ENCODE measurements at regions not wholly inside any gene's neighbourhood (a gene's known extent, or its start where the extent isn't known, plus 50 kb on each side); places are given as distances from the start of the nearest gene placed in this dataset.

DNA sequence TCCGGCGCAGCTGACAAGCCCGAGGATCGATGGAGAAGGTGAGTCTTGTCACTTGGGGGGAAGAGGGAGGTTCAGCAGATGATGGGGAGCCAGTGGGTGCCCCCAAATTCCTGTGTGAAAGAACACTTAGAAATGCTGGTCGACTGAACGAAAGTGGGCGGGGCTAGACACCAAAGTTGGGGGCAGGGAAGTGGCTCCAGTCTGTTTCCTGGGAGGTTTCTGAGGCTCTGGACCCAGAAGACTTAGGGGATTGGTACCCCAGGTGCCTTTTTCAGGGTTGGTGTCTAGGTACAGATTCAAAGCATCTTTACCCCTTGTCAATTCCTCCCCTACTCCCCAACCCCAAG lies 278.6 kb downstream of the ZSWIM6 start:
- WGBS, 2 experiments (ENCODE audit: insufficient coverage in 1 of 2, insufficient read length in 1 of 2): 85 to 100% methylated on average over 1 to 7 of the region's 7 CpGs
- no peak overlapping the region for H3K27ac Mint-ChIP-seq

DNA sequence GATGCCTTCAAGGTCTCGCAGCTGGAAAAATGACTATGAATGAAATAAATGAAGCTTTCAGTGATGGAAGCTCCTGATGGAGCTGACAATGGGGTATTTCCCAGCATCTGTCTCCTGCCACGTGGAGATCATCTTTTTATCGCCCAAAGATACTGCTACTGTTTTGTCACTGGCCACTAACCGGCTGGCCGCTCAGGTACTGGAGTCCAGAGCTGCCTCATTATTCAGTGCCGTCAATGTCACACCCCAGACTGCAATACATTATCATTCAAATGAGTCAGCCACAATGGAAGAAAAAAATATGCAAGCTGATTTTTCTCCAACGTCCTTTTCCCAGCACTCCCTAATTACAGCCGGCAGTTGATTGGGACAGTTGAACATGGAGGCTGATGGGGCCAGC lies 280.4 kb downstream of the ZSWIM6 start:
- no peak overlapping the region for H3K4me3 ChIP-seq (ENCODE audit: low read length)
- H3K27me3 ChIP-seq (ENCODE audit: control insufficient read depth, insufficient read depth, low read length, poor library complexity, severe bottlenecking): no peaks in the 10 kb centered on the region
- Mint-ChIP-seq H3K4me3 (no peak overlapping the region), H3K9me3 (no peaks in the 10 kb centered on the region), H3K27me3 (ENCODE audit: insufficient read depth) (no peaks in the 10 kb centered on the region), H3K4me1 (peaks cover 4% of the 10 kb centered on the region), H3K36me3 (ENCODE audit: low read depth) (no peaks in the 10 kb centered on the region), H3K27ac (no peak overlapping the region)
- H3K27ac ChIP-seq (ENCODE audit: low read depth, low read length): no peak overlapping the region
- TF ChIP-seq, protein P1, sequence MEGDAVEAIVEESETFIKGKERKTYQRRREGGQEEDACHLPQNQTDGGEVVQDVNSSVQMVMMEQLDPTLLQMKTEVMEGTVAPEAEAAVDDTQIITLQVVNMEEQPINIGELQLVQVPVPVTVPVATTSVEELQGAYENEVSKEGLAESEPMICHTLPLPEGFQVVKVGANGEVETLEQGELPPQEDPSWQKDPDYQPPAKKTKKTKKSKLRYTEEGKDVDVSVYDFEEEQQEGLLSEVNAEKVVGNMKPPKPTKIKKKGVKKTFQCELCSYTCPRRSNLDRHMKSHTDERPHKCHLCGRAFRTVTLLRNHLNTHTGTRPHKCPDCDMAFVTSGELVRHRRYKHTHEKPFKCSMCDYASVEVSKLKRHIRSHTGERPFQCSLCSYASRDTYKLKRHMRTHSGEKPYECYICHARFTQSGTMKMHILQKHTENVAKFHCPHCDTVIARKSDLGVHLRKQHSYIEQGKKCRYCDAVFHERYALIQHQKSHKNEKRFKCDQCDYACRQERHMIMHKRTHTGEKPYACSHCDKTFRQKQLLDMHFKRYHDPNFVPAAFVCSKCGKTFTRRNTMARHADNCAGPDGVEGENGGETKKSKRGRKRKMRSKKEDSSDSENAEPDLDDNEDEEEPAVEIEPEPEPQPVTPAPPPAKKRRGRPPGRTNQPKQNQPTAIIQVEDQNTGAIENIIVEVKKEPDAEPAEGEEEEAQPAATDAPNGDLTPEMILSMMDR (conservative IDR thresholded peaks at IDR 0.05): no peak
- H3K36me3 ChIP-seq (ENCODE audit: control insufficient read depth, insufficient read depth, low read length): no peaks in the 10 kb centered on the region
- H3K9ac ChIP-seq (ENCODE audit: extremely low read depth, low read length, poor library complexity, severe bottlenecking): no peak overlapping the region
- 67 to 76% methylated on average over 3 to 8 of the region's 8 CpGs for WGBS, 2 experiments (ENCODE audit: insufficient coverage in 1 of 2, insufficient read length in 1 of 2)
- DNase-seq: no peak
- H3K4me1 ChIP-seq (ENCODE audit: control insufficient read depth, insufficient read depth, low read length): no peaks in the 10 kb centered on the region
- no peaks in the 10 kb centered on the region for H3K9me3 ChIP-seq (ENCODE audit: control insufficient read depth, low read length)

More for the DNA sequence above, 278.6 kb downstream of the ZSWIM6 start:
- Histone ChIP-seq H3K9ac (ENCODE audit: extremely low read depth, low read length, poor library complexity, severe bottlenecking) (no peak overlapping the region), H3K4me3 (ENCODE audit: low read length) (no peak overlapping the region), H3K4me1 (ENCODE audit: control insufficient read depth, insufficient read depth, low read length) (no peaks in the 10 kb centered on the region), H3K27ac (ENCODE audit: low read depth, low read length) (no peak overlapping the region), H3K36me3 (ENCODE audit: control insufficient read depth, insufficient read depth, low read length) (no peaks in the 10 kb centered on the region), H3K27me3 (ENCODE audit: control insufficient read depth, insufficient read depth, low read length, poor library complexity, severe bottlenecking) (no peaks in the 10 kb centered on the region), H3K9me3 (ENCODE audit: control insufficient read depth, low read length) (no peaks in the 10 kb centered on the region)
- no peaks in the 10 kb centered on the region for H3K9me3 Mint-ChIP-seq
- DNase-seq: no peak
- no peak overlapping the region for H3K4me3 Mint-ChIP-seq
- TF ChIP-seq, protein P1 (conservative IDR thresholded peaks at IDR 0.05): no peak
- H3K36me3 Mint-ChIP-seq (ENCODE audit: low read depth): no peaks in the 10 kb centered on the region
- peaks cover 4% of the 10 kb centered on the region for H3K4me1 Mint-ChIP-seq
- no peaks in the 10 kb centered on the region for H3K27me3 Mint-ChIP-seq (ENCODE audit: insufficient read depth)

DNA sequence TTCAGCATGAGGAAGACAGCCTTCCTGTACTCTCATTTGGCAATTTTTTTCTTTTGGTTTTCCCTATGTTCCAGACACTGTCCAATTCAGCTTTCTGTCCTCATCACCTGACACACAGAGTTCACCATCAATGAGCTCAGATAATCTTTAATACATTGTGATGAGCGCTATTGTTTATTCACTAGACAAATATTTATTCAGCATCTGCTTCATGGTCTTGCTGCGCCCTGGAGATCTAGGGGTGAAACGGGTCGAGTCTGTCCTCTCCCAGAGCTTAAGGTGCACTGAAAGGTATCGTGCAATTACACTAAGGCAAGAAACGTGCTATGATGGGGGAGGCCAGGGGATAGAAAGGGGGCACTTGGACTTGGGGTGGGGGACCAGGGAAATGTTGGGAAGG lies 281.6 kb downstream of the ZSWIM6 start:
- no peaks in the 10 kb centered on the region for H3K36me3 Mint-ChIP-seq (ENCODE audit: low read depth)
- no peak overlapping the region for H3K27ac ChIP-seq (ENCODE audit: low read depth, low read length)
- no peaks in the 10 kb centered on the region for H3K27me3 ChIP-seq (ENCODE audit: control insufficient read depth, insufficient read depth, low read length, poor library complexity, severe bottlenecking)
- H3K4me3 Mint-ChIP-seq: no peak overlapping the region
- H3K36me3 ChIP-seq (ENCODE audit: control insufficient read depth, insufficient read depth, low read length): no peaks in the 10 kb centered on the region
- no peak for DNase-seq
- no peaks in the 10 kb centered on the region for H3K9me3 ChIP-seq (ENCODE audit: control insufficient read depth, low read length)
- H3K9ac ChIP-seq (ENCODE audit: extremely low read depth, low read length, poor library complexity, severe bottlenecking): no peak overlapping the region
- WGBS, 2 experiments (ENCODE audit: insufficient coverage in 1 of 2, insufficient read length in 1 of 2): 93 to 98% methylated on average over 5 to 6 of the region's 6 CpGs
- H3K4me1 Mint-ChIP-seq: peaks cover 4% of the 10 kb centered on the region
- no peak overlapping the region for H3K4me3 ChIP-seq (ENCODE audit: low read length)
- no peaks in the 10 kb centered on the region for H3K9me3 Mint-ChIP-seq
- H3K4me1 ChIP-seq (ENCODE audit: control insufficient read depth, insufficient read depth, low read length): no peaks in the 10 kb centered on the region
- TF ChIP-seq, protein P1 (conservative IDR thresholded peaks at IDR 0.05): no peak
- H3K27ac Mint-ChIP-seq: no peak overlapping the region
- H3K27me3 Mint-ChIP-seq (ENCODE audit: insufficient read depth): no peaks in the 10 kb centered on the region
